HPDE6-E6E7 (cell line): ENCODE measurements at regions not wholly inside any gene's neighbourhood (a gene's known extent, or its start where the extent isn't known, plus 50 kb on each side); places are given as distances from the start of the nearest gene placed in this dataset.
"Not testable (repeated sequence)": the region's sequence is repeated elsewhere in the genome, so short reads cannot be mapped to it uniquely, and the experiment has no call there.

Experiments used
- DNase-seq: peaks from one replicate; pipeline ENCODE4 v3.0.0; 2011; ENCODE audit warnings: missing footprints; ENCODE audit errors: extremely low spot score

DNA sequence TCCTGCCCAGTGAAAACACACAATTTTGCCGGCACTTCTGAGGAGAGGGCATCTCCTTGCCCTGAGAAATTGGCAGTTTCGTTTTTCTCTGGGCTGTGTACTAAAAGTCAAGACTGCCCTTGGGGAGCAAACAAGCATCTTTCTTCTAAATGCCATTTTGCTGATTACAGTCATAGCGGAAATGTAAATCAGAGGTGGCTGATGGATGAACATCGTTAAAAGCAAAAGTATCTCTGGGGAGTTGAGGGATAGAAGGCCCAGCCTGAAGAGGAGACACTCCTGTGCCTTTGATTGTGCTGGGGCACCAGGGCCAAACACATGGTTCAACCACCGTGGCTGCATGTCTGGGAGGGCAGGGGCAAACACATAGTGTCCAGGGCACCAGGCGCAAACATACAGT lies 49.8 kb downstream of the ABCC12 start:
- DNase-seq, result no peak

DNA sequence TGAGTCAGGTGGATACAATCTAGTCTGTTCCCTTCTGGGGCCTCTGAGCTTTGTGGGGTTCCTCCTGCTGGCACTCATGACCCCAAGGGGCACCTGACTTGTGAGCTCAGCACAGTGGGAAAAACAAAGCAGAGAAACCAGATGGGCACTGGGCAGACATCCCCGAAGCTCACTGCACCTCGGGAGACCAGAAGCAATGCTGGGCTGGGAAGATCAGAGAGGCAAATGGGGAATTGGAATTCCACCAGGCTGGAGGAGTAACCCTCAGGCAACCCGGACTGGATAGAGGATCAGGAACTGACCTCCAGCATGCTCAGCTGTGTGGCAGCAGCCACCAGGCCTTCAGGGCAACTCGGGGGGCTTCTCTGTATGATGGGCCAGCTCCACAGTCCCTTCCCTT lies 50.3 kb downstream of the ABCC12 start:
- DNase-seq, result no peak

DNA sequence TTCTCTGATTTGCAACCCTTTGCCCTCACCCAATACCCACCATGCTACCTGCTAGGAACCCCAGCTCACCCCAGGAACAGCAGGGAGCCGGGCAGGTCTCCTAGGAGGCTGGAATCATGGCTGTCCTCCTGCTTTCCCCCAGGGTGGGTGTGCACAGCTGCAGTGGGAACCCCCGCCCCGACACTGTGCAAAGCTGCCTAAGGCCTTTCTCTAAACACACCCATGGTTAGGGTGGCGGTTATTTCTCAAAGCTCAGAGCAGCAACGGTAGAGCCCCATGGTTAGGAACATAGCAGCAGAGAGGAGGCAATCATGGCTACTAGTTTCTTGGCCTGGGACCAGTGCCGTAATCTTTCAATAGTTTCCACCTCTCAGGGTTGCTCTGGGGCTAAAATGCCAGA lies 52.2 kb downstream of the ABCC12 start:
- no peak for DNase-seq

DNA sequence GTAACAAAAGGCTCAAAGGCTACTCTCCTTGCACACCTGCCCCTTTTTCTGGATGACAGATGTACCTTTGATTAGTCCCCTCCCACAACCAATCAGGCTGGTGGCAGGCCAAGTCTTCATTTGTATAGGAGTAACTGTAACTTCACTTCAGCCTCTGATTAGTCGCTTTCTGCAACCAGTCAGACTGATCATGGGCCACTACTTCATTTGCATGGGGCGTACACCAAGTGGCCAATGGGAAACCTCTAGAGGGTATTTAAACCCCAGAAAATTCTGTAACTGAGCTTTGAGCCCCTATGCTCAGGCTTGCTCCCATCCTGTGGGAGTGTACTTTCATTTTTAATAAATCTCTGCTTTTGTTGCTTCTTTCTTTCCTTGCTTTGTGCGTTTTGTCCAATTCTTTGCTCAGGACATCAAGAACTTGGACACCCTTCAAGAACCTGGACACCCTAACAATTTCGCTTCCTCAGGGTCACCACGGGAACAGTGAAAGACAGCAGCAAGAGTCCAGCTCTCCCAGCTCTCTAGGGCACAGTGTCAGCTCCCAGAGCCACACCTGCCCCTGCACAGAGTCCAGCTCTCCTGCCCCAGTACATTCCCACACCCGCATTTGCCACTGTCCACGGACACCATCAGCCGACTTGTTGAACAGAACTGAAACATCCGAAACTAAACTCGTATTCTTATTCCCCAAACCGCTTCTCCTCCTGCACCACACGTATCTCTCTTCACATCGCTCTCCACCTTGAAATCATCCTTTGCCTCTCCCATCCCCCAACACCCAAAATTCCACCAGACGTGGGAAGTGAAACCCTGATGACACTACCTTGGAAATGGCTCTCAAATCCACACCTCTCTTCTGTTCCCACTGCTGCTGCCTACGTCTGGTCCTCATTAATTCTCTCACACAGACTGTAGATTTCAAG lies 53.4 kb downstream of the ABCC12 start:
- DNase-seq, result no peak

DNA sequence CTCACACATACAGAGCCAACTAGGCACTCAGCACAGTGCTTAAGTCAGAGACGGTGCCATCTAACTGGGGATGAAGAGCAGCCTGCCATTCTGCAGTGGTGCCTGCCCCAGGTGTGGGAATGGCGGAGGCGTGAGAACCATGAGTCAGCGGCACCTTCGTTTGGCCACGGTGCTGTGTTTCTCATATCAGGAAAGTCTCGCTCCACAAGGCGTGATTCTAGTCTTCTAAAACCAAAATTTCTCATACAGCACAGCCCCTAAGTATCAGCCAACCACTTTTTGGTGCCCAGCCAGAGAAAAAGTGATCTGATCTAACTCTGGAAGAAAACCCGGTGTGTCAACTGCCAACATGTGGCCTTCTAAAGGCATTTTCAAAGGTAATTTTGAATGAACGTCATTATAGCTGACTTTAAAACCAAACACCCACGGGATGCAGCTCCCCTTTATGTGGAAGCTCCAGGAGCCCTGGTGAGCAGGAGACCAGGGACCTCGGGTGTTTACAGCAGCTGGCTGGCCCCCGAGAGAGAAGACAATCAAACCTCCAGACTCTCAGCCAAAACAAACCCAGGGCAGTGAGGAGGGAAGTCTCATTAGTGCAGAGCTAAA lies 54.6 kb downstream of the ABCC12 start:
- peak; percentile 25 for DNase-seq

DNA sequence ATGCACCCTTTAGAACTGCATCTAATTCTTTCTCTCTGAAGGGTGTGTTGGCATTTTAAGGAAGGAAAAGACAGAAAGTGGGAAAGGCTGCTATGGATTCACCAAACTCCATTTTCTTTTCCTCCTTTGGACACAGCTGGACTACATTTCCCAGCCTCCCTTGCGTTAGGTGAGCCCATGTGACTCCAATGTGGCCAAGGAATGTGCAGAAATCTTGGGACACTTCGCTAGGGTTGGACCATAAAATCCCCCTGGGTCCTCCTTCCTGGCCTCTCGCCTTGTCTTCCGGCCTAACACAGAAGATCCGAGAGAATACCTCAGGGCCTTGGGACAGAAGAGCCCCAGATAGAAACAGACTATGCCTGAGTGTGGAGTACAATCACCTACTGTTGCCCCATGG lies 56.3 kb downstream of the ABCC12 start:
- DNase-seq, result no peak

DNA sequence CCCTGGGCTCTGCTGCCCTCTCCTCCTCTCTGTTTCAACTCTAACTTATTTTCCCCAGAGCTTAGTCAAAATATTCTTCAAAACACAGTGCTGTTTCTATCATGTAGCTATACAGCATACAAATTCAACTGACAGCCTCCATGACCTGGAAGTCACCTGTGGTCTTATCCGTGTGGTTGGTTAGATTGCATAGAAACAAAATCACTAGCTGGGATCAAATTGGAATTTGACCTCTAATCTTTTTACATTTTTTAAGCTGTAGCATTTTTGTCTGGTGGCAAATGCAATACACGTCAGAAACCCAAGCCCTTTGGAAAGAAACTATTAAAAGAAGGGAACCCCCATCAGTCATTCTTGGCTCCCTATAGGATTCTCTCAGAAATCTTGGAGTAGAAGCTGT lies 57.3 kb downstream of the ABCC12 start:
- no peak for DNase-seq

DNA sequence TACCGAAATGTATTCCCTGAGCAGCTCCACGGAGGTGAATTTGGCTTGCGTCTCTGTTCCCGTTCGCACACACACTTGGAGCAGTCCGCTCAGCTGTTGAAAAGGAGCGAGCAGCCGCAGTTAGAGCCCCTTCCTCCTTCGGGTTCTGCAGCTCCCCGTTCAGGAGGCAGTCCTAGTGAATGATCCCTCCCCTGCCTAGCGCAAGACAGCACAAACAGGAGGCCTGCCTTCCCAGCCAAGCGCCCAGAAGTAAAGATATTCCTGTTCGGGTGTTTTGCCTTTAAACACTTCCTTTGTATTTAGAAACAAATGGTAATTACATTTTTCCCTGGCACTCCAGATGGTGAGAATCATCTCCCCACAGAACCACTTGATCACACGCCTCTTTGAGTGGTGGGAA lies 64.7 kb downstream of the ABCC12 start:
- no peak for DNase-seq

DNA sequence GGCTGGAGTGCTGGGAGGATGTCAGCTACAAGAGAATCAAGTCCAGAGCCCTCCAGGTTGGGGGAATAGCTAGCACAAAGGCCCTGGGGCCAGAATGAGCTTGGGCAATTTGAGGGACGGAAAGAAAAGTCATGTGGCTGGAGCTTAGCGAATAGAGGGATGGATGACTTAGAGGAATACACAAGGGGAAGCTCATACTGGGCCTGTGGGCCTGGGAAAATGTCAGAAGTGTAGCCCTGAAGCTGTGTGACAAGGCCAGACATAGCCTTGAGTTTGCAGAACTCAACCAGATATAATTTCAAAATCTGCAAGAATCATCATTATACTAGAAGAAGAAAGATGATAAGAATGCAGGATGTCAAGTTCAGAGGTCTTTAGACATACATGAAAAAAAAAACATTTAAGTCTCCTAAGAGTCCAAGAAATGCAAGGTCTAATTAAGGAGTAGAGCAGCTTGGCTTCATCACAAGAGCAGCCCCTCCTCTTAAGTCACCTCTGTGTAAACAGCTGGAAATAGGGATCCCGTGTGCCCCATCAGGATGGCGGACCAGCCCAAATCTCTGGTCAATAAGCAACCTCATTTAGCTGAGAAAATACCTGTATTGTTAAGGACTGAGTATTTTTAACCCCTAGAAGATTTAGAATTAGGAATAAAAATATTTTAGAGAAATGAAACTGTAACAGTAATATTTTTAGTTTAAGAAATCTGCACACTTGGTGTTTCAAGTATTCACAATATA lies 66.6 kb downstream of the ABCC12 start:
- no peak for DNase-seq

DNA sequence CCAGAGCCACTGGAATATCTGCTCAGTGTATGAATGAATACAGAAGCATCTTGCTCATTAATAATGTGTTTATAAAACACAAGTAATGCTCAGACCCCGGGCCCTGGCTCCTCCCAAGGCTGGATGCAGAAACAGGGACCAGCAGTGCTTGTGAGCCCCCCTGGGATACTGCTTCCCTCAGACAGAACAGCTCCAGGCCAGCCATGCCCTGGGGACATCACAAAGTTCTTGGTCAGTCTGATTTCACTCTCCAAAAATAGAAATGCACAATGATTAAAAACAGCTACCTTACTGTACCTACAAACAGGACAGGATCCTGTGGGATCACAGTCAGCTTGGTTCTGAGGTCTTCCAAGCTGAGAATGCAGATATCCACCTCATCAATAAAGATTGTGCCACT lies 68.2 kb downstream of the ABCC12 start:
- no peak for DNase-seq

DNA sequence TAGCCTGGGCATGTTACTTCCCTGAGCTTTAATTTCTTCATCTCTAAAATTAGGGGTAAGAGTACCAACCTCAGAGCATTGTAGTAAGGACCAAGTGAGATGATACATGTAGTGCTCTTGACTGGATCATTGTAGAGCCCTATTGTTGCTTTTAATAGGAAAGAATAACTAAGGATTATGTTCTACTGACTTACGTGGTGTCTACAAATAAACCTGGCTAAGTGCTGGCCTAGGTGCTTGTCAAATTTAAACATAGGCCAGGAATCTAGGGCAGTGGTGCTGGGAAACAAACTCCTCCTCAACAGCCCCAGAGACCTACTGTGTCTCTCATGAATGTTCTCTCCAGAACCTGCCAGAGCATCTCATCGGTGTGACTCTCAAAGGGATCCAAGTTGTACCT lies 69.4 kb downstream of the ABCC12 start:
- DNase-seq, result no peak

DNA sequence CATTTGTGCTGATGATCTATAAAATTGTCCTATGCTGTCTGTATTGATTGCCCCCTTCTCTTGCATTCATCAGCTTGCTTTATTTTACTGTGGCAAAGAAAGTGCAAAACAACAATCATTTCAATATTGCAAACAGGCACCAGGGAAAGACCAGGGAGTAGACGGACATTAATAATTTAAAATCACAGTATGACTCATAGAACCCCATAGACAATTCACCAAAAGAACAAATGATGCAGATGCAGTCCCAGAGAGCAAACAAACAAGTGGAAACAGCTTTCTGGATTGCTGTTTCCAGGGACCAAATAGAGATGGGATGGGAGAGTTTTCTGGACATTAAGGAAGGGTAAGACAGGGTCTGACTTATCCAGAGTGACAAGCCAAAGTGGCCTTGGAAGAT lies 70.1 kb downstream of the ABCC12 start:
- DNase-seq, result no peak

DNA sequence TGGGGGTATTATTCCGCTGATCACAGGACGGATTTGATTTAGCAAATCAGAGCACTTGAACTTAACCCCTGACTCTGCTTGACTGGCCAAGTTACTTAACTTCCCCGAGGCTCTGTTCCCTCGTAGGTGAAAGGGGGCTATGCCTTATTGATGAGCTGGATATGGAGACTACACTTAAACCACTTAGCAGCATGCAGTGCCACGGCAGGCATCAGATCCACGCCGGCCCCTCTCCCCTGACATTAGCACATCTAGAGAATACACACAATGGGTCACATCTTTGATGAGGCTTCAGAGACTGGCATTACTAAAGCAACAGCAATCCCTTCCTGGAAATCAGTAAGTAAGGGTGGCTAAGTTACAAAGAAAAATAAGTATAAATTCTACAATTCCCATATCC lies 71.0 kb downstream of the ABCC12 start:
- no peak for DNase-seq

DNA sequence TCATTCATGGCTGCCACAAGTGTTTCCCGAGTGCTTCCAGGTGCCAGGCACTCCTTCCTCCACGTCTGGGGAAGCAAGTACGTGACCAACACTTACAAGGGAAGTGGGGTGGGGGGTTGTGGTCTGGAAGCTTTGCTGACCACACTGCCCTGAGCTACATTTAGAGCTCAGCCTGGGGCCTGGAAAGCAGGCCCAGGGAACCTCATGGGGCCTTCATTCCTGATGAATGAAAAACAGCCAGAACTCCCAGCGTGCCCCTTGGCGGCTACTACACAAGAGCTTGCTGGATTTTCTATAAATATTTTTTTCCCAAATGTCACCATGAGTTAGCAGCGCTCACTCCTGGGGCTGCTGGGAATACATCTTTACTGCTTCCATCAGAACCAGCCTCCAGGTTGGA lies 73.3 kb downstream of the ABCC12 start:
- no peak for DNase-seq

DNA sequence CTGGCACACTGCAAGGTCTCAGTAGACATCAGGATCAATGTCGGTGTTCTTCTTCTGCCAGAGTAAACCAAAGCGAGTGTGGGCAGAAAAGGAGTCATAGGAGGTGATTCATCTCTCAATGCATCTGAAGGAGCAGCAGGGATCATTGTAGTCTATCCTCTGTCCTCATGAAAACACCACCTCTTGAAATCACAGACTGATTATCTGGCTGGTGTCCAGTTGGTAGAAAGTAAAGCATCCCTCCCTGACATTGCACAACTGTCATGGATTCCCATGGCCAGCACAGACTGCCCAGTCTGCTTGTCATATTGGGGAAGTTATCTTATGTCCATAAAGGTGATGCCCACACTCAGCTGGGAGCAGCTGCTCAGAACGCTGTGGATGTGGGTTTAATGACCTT lies 74.1 kb downstream of the ABCC12 start:
- peak; percentile 37 for DNase-seq

DNA sequence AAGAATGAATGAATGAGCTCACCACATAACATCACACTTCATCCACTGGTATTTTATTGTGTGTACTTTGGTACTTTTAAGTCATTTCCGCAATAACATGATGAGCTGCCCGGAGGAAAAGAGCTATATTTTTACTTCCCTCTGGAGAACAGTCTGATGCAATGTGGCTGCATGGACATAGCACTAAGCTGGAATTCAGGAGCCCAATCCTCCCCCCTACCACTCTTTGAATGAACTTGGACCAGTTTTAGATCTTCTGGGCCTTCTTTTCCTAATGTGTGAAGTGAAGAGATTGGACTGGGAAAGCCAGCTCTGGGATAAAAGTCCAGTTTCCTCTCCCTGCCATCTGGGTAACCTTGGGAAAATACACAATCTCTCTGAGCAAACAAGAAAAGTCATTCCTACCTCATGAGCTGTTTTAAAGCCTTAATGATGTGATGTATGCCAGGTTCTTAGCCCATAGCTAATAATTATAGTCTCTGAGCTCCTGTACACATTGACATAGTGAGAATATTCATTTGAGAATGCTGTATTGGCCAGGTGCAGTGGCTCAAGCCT lies 79.3 kb downstream of the ABCC12 start:
- no peak for DNase-seq

DNA sequence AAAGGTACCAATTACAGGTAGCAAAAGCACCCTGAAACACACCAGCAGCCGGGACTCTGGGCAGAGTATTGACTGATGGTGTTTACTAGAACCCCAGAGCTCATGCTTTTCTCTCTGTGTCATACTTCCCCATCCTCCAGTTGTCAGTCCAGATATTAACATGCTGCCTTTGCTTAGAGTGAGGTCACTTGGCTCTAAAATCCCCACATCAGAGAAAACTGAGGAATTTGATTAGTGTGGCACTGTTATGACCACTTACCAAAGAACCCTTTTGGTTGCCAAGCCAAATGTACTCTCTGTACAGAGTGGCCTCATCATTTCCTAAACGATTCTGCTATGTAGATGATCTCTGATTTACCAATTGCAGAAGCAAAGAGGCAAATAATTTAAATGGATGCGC lies 80.4 kb downstream of the ABCC12 start:
- no peak for DNase-seq

DNA sequence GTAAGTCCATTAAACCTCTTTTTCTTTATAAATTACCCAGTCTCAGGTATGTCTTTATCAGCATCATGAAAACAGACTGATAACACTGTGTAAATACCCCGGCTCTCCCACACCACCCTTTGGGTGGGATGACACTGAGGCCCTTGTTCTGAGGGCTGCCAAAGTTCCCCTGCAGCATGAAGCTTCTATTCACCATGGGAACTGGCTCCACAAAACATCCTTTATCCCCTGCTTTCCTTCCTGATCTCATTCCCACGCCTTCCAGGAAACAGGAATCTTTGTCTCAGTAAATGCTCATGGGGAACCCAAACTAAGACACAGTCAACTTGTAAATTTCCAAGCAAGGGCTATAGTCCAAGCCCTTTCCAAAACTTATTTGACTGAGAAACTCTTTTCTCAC lies 88.4 kb downstream of the ABCC12 start:
- no peak for DNase-seq

DNA sequence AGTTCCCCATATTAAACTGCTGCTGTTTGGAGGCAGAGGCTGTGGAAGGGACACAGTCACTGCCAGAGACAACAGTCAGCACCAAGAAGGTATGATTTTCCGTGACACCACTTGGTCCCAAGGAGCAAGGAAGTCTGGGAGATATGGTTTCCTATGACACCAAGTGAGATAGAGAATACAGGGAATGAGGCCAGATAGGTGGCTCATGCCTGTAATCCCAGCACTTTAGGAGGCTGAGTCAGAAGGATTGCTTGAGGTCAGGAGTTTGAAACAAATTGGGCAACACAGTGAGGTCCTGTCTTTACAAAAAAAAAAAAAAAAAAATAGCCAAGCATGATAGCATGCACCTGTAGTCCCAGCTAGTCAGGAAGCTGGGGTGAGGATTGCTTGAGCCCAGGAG lies 90.8 kb downstream of the ABCC12 start:
- no peak for DNase-seq

DNA sequence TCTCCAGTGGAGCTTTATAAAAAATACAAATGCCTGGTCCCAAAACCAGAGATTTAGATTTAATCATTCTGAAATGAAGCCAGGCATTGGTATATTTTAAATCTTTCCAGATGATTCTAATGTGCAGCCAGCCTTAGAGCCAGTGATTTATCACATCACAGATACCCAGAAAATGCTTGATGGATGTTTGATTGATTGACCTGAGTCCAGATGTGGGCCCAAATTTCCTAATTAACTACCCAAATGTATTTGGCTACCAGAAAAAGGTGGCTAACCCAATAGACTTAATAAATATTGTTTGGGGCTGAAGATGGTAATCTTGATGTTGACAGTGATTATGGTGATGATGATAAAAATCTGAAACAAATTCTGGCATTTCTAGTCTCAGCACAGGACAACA lies 93.1 kb downstream of the ABCC12 start:
- DNase-seq, result no peak

DNA sequence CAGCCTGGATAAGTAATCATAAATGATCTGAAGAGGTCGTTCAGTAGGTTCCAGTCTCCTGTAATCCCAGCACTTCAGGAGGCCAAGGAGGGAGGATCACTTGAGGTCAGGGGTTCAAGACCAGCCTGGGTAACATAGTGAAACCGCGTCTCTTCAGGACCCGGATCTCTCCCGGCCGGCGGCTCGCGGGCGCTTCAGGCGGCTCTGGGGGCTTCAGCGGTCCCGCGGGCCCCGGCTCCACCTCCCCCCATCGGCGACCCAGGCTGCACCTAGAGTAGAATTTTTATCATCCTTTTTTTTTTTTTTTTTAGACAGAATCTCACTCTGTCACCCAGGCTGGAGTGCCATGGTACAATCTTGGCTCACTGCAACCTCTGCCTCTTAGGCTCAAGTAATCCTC lies 95.9 kb downstream of the ABCC12 start:
- no peak for DNase-seq

DNA sequence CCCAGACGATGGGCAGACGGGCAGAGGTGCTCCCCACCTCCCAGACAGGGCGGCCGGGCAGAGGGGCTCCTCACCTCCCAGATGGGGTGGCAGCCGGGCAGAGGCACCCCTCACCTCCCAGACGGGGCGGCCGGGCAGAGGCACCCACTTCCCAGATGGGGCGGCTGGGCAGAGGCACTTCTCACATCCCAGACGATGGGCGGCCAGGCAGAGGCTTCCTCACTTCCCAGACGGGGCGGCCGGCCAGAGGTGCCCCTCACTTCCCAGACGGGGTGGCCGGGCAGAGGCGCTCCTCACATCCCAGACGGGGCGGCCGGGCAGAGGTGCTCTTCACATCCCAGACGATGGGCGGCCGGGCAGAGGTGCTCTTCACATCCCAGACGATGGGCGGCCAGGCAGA lies 96.6 kb downstream of the ABCC12 start:
- not testable (repeated sequence) for DNase-seq

DNA sequence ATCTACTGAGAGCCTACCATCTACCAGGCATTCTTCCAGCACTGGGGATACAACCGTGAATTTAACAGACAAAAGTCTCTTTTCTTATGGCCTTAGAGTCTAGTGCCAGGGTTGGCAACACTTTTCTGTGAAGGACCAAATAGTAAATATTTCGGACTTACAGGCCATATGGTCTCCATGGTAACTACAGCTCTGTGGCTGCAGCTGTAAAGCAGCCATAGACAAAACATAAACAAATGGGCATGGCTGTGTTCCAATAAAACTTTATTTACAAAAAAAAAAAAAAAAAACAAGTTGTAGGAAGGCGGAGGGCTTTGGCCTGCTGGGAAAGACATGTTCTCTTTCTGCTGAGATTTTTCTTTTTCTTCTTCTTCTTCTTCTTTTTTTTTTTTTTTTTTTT lies 98.7 kb downstream of the ABCC12 start:
- DNase-seq, result no peak
